ENCODE measurements at regions not wholly inside any gene's neighbourhood (a gene's known extent, or its start where the extent isn't known, plus 50 kb on each side); places are given as distances from the start of the nearest gene placed in this dataset.
"Not testable (repeated sequence)": the region's sequence is repeated elsewhere in the genome, so short reads cannot be mapped to it uniquely, and the experiment has no call there.

- no peak for DNase-seq (ENCODE audit: low read depth, low spot score)
- no peak for TF ChIP-seq CTCF (IDR thresholded peaks at IDR 0.05; ENCODE audit: insufficient read depth, low read length, missing control alignments)
- POLR2A ChIA-PET, result no interaction called here
- CTCF ChIA-PET, result no interaction called here
- H3K4me3 ChIP-seq (ENCODE audit: low read depth, low read length), result no peak overlapping the region
These were observed 1033.5 kb downstream of the HACE1 start for GRCh38 chr6:103826209-103826608.

DNA sequence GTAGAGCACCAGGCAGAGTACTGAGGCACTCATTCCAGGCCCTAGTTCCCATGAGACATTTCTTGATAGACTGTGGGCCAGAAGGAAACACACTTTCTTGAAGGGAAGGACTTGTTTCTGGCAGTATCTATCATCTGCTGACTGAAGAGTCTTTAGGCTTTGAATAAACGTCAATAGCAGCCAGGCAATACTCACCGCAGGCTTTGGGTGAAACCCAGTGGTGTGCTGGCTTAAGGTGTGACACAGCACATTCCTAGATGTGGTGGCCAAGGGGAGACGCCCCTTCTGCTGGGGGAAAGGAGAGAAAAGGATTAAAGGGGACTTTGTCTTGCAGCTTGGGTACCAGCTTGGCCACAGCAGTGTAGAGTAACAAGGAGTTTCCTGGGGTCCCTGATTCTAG, 1039.6 kb downstream of the HACE1 start:
- ChIA-PET POLR2A (no interaction called here), CTCF (no interaction called here)
- TF ChIP-seq CTCF (IDR thresholded peaks at IDR 0.05; ENCODE audit: insufficient read depth, low read length, missing control alignments), result no peak
- DNase-seq (ENCODE audit: low read depth, low spot score), result no peak
- H3K4me3 ChIP-seq (ENCODE audit: low read depth, low read length), result no peak overlapping the region

GRCh38 chr6:103819509-103819908, 1040.2 kb downstream of the HACE1 start:
- no peak for DNase-seq (ENCODE audit: low read depth, low spot score)
- CTCF ChIA-PET, result no interaction called here
- no peak for TF ChIP-seq CTCF (IDR thresholded peaks at IDR 0.05; ENCODE audit: insufficient read depth, low read length, missing control alignments)
- POLR2A ChIA-PET, result no interaction called here
- no peak overlapping the region for H3K4me3 ChIP-seq (ENCODE audit: low read depth, low read length)

DNA sequence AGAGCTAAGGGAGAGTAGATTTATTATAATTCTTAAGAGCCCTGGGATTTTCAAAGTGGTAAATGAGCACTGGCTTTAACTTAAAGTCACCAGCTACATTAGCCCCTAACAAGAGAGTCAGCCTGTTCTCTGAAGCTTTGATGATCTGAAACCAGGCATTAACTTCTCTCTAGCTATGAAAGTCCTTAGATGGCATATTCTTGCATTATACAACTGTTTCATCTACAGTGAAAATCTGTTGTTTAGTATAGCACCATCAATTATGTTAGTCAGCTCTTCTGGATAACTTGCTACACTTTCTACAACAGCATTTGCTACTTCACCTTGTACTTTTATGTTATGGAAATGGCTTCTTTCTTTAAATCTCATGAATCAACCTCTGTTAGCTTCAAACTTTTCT, 1046.7 kb downstream of the HACE1 start:
- no peak overlapping the region for H3K4me3 ChIP-seq (ENCODE audit: low read depth, low read length)
- POLR2A ChIA-PET, result no interaction called here
- CTCF ChIA-PET, result no interaction called here
- no peak for DNase-seq (ENCODE audit: low read depth, low spot score)
- TF ChIP-seq CTCF (IDR thresholded peaks at IDR 0.05; ENCODE audit: insufficient read depth, low read length, missing control alignments), result no peak

GRCh38 chr6:103801901-103802479, 1057.7 kb downstream of the HACE1 start:
- DNase-seq (ENCODE audit: low read depth, low spot score); H3K4me3 ChIP-seq (ENCODE audit: low read depth, low read length); CTCF ChIA-PET; POLR2A ChIA-PET: not testable (repeated sequence)

GRCh38 chr6:103799971-103800670, 1059.6 kb downstream of the HACE1 start:
- ChIA-PET POLR2A (no interaction called here), CTCF (no interaction called here)
- no peak for TF ChIP-seq CTCF (IDR thresholded peaks at IDR 0.05; ENCODE audit: insufficient read depth, low read length, missing control alignments)
- DNase-seq (ENCODE audit: low read depth, low spot score), result no peak
- H3K4me3 ChIP-seq (ENCODE audit: low read depth, low read length), result no peak overlapping the region

GRCh38 chr6:103798166-103798565, 1061.6 kb downstream of the HACE1 start:
- no peak for DNase-seq (ENCODE audit: low read depth, low spot score)
- no peak overlapping the region for H3K4me3 ChIP-seq (ENCODE audit: low read depth, low read length)
- ChIA-PET CTCF (interaction anchor here (0.9 kb wide), 1 partner anchor 10 kb away, joined by 3 read pairs; no protein-coding TSS in a partner anchor), POLR2A (no interaction called here)
- no peak for TF ChIP-seq CTCF (IDR thresholded peaks at IDR 0.05; ENCODE audit: insufficient read depth, low read length, missing control alignments)
